Lung (tissue), 11 donors: ENCODE measurements at regions not wholly inside any gene's neighbourhood (a gene's known extent, or its start where the extent isn't known, plus 50 kb on each side); places are given as distances from the start of the nearest gene placed in this dataset.

Experiments used
- ATAC-seq: fragments of 200-7000 bp; cut with Tn5 transposase; one replicate; pipeline ENCODE4 v1.9.1; 2020; ENCODE audit warnings: moderate number of reproducible peaks; ENCODE audit not compliant: insufficient read depth, low FRiP score
- DNase-seq, 3 donors: peaks; one replicate each; pipeline ENCODE4 v3.0.0-alpha.2; 2013 to 2017
- H3K27ac ChIP-seq, 2 donors: one replicate each; pipeline ENCODE4 v1.5.1; 2013; ENCODE audit warnings: mild to moderate bottlenecking in 2 of 2, moderate library complexity in 2 of 2, control low read depth in 1 of 2, inconsistent platforms in 1 of 2, low read depth in 1 of 2, low read length in 1 of 2
- H3K27me3 ChIP-seq, 3 donors: one replicate each; pipeline ENCODE4 v1.5.1; 2013; ENCODE audit warnings: low read length in 2 of 3; ENCODE audit not compliant: control insufficient read depth in 3 of 3, insufficient read depth in 3 of 3
- H3K36me3 ChIP-seq, 4 donors: one replicate each; pipeline ENCODE4 v1.5.1; 2013; ENCODE audit warnings: low read length in 4 of 4, mild to moderate bottlenecking in 1 of 4, moderate library complexity in 1 of 4; ENCODE audit not compliant: control insufficient read depth in 4 of 4, insufficient read depth in 4 of 4
- H3K4me1 ChIP-seq, 5 donors: one replicate each; pipeline ENCODE4 v1.5.1; 2013; ENCODE audit warnings: low read length in 5 of 5, mild to moderate bottlenecking in 2 of 5, moderate library complexity in 1 of 5; ENCODE audit not compliant: control insufficient read depth in 5 of 5, insufficient read depth in 5 of 5
- H3K4me3 ChIP-seq: one replicate; pipeline ENCODE4 v1.5.1; 2013; ENCODE audit warnings: mild to moderate bottlenecking, control low read depth, moderate library complexity
- H3K9ac ChIP-seq, 2 donors: one replicate each; pipeline ENCODE4 v1.5.1; 2013; ENCODE audit warnings: low read length in 2 of 2, control low read depth in 1 of 2; ENCODE audit not compliant: insufficient read depth in 1 of 2
- H3K9me3 ChIP-seq, 4 donors: one replicate each; pipeline ENCODE4 v1.5.1; 2013; ENCODE audit warnings: low read length in 3 of 4, mild to moderate bottlenecking in 1 of 4, moderate library complexity in 1 of 4; ENCODE audit not compliant: control insufficient read depth in 4 of 4, insufficient read depth in 3 of 4
- CTCF ChIP-seq: IDR thresholded peaks from 2 replicates; pipeline ENCODE4 v1.5.1; 2012; ENCODE audit warnings: mild to moderate bottlenecking; ENCODE audit errors: control extremely low read depth, extremely low read depth
- WGBS, 2 donors: extraction: QIAGEN DNeasy Blood & Tissue Kit; methylation state at CpG; one replicate each; pipeline ENCODE4 v1.1.7; 2013; 5-methylcytosine and 5-hydroxymethylcytosine counted together
- donor health status: control.
- donor health status: control.
- donor health status: Bipolar disorder and iron deficiency.
- donor health status: healthy.
- donor health status: DM: yes; HTN: yes; CAD: no.

- no peaks in the 10 kb centered on the region for H3K9me3 ChIP-seq
- H3K4me3 ChIP-seq: no peak overlapping the region
- H3K9ac ChIP-seq: no peak overlapping the region
- TF ChIP-seq CTCF: no peak
- ATAC-seq: no peak
- no peaks in the 10 kb centered on the region for H3K36me3 ChIP-seq
- no peak overlapping the region for H3K27ac ChIP-seq
- WGBS, 2 donors: 65 to 75% methylated on average over 4 of the region's 4 CpGs
- peaks cover 0 to 11% (median 0%) of the 10 kb centered on the region in 5 donors for H3K4me1 ChIP-seq
- H3K27me3 ChIP-seq: no peaks in the 10 kb centered on the region
- DNase-seq: no peak
These were observed 336.3 kb downstream of the DMRT2 start for GRCh38 chr9:1386420-1386819.

- no peak for TF ChIP-seq CTCF
- Histone ChIP-seq H3K4me3 (no peak overlapping the region), H3K27me3 (no peaks in the 10 kb centered on the region), H3K36me3 (no peaks in the 10 kb centered on the region), H3K27ac (no peak overlapping the region), H3K9me3 (no peaks in the 10 kb centered on the region), H3K4me1 (peaks cover 0 to 11% (median 0%) of the 10 kb centered on the region in 5 donors), H3K9ac (no peak overlapping the region)
- no peak for ATAC-seq
- DNase-seq: no peak
- 71 to 76% methylated on average over 4 of the region's 4 CpGs for WGBS, 2 donors
These were observed 338.1 kb downstream of the DMRT2 start for GRCh38 chr9:1388216-1388615.

- H3K36me3 ChIP-seq: no peaks in the 10 kb centered on the region
- no peak for TF ChIP-seq CTCF
- no peak overlapping the region for H3K4me3 ChIP-seq
- ATAC-seq (no peak), DNase-seq (peak; percentile 53 to 74 (median 62))
- no peaks in the 10 kb centered on the region for H3K4me1 ChIP-seq
- no peaks in the 10 kb centered on the region for H3K9me3 ChIP-seq
- no peak overlapping the region for H3K27ac ChIP-seq
- 36 to 37% methylated on average over 5 of the region's 5 CpGs for WGBS, 2 donors
- peaks cover 0 to 2% (median 2%) of the 10 kb centered on the region in 3 donors for H3K27me3 ChIP-seq
- H3K9ac ChIP-seq: no peak overlapping the region
These were observed 350.8 kb downstream of the DMRT2 start for GRCh38 chr9:1400983-1401382.

GRCh38 chr9:1404940-1405339, 354.8 kb downstream of the DMRT2 start:
- Histone ChIP-seq H3K9me3 (no peaks in the 10 kb centered on the region), H3K27ac (no peak overlapping the region), H3K27me3 (peaks cover 0 to 2% (median 2%) of the 10 kb centered on the region in 3 donors), H3K9ac (no peak overlapping the region), H3K4me3 (no peak overlapping the region), H3K4me1 (no peaks in the 10 kb centered on the region), H3K36me3 (no peaks in the 10 kb centered on the region)
- DNase-seq (no peak), ATAC-seq (no peak)
- 74% methylated on average over 4 of the region's 4 CpGs for WGBS, 2 donors
- no peak for TF ChIP-seq CTCF
